MM.1S (cell line): ENCODE measurements at regions not wholly inside any gene's neighbourhood (a gene's known extent, or its start where the extent isn't known, plus 50 kb on each side); places are given as distances from the start of the nearest gene placed in this dataset.

Experiments used
- DNase-seq: peaks from one replicate; pipeline ENCODE4 v3.0.0-alpha.2; 2015
- H2AFZ ChIP-seq: fragments of 300-600 bp; sonication (generic); 2 replicates; pipeline ENCODE4 v1.6.0; 2016; ENCODE audit warnings: antibody characterized with exemption, low read length
- H3F3A ChIP-seq: fragments of 300-600 bp; sonication (generic); 2 replicates; pipeline ENCODE4 v1.6.1; 2016; ENCODE audit warnings: mild to moderate bottlenecking, antibody characterized with exemption, low read length, moderate library complexity, mixed read lengths; ENCODE audit not compliant: insufficient read depth
- H3K27ac ChIP-seq: fragments of 300-600 bp; sonication (generic); 2 replicates; pipeline ENCODE4 v1.5.1; 2016; ENCODE audit warnings: mild to moderate bottlenecking, low read length
- H3K27me3 ChIP-seq: fragments of 300-600 bp; sonication (generic); replicated peaks from 2 replicates; pipeline ENCODE4 v1.6.0; 2016; ENCODE audit warnings: low read length; ENCODE audit not compliant: insufficient read depth
- H3K36me3 ChIP-seq: fragments of 300-600 bp; sonication (generic); replicated peaks from 2 replicates; pipeline ENCODE4 v1.6.1; 2016; ENCODE audit warnings: mild to moderate bottlenecking, low read length, mixed read lengths; ENCODE audit not compliant: insufficient read depth
- H3K4me1 ChIP-seq: fragments of 300-600 bp; sonication (generic); 2 replicates; pipeline ENCODE4 v1.6.1; 2016; ENCODE audit warnings: low read length, mixed read lengths
- H3K4me2 ChIP-seq: fragments of 300-600 bp; sonication (generic); 2 replicates; pipeline ENCODE4 v1.6.0; 2016; ENCODE audit warnings: low read depth, low read length
- H3K4me3 ChIP-seq: fragments of 300-600 bp; sonication (generic); 2 replicates; pipeline ENCODE4 v1.5.1; 2016; ENCODE audit warnings: low read length, mixed read lengths
- H3K79me2 ChIP-seq: fragments of 300-600 bp; sonication (generic); 2 replicates; pipeline ENCODE4 v1.6.1; 2016; ENCODE audit warnings: mixed run types, low read length, mixed read lengths
- H3K9ac ChIP-seq: fragments of 300-600 bp; sonication (generic); 2 replicates; pipeline ENCODE4 v1.6.1; 2016; ENCODE audit warnings: low read length, mixed read lengths
- H3K9me2 ChIP-seq: fragments of 300-600 bp; sonication (generic); replicated peaks from 2 replicates; pipeline ENCODE4 v1.6.1; 2016; ENCODE audit warnings: mild to moderate bottlenecking, low read length, mixed read lengths; ENCODE audit not compliant: insufficient read depth
- H3K9me3 ChIP-seq: fragments of 300-600 bp; sonication (generic); replicated peaks from 2 replicates; pipeline ENCODE4 v1.6.1; 2016; ENCODE audit warnings: mild to moderate bottlenecking, low read length, mixed read lengths; ENCODE audit not compliant: insufficient read depth
- H4K20me1 ChIP-seq: fragments of 300-600 bp; sonication (generic); 2 replicates; pipeline ENCODE4 v1.6.1; 2016; ENCODE audit warnings: mild to moderate bottlenecking, low read length, moderate library complexity, mixed read lengths; ENCODE audit not compliant: insufficient read depth
- EZH2 ChIP-seq: fragments of 300-600 bp; sonication (generic); optimal IDR thresholded peaks from 2 replicates; pipeline ENCODE3; 2017; ENCODE audit warnings: low read depth, mild to moderate bottlenecking, antibody characterized with exemption, low read length, mixed read lengths
- EZH2phosphoT487 ChIP-seq: fragments of 300-600 bp; sonication (generic); IDR thresholded peaks from 2 replicates; pipeline ENCODE4 v1.6.1; 2018; ENCODE audit warnings: antibody characterized with exemption, low read length
- TF ChIP-seq, protein P1 (sequence below): fragments of 300-600 bp; sonication (generic); IDR thresholded peaks from 2 replicates; pipeline ENCODE4 v1.5.1; 2016; ENCODE audit warnings: antibody characterized with exemption, low read length, mixed read lengths

DNA sequence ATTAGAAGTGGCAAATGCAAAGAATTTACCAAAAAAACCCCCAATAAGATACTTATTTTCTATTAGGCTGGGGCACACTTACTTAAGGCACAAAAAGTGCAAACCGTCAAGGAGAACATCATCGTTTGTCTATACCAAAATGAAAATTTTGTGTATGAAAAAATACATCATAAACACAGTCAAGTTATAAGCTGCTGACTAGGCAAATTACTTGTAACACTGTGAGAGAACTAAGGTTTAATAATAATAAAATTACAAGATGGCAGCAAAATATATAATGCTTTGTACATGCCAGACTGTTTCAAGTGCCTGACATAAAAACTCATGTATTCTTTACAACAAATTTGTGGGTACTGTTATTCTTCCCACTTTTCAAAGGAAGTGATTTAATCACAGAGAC is 297.2 kb upstream of the CRBN start:
- Histone ChIP-seq H4K20me1 (no peaks in the 10 kb centered on the region), H3K9me3 (no peaks in the 10 kb centered on the region), H3K27me3 (no peaks in the 10 kb centered on the region), H3K36me3 (no peaks in the 10 kb centered on the region), H3K4me2 (no peak overlapping the region), H3K9ac (no peak overlapping the region), H2AFZ (no peak overlapping the region), H3K4me1 (no peaks in the 10 kb centered on the region), H3K79me2 (no peaks in the 10 kb centered on the region), H3F3A (no peaks in the 10 kb centered on the region), H3K4me3 (no peak overlapping the region), H3K9me2 (no peaks in the 10 kb centered on the region), H3K27ac (no peak overlapping the region)
- TF ChIP-seq EZH2: no peak
- no peak for TF ChIP-seq EZH2phosphoT487
- TF ChIP-seq, protein P1, sequence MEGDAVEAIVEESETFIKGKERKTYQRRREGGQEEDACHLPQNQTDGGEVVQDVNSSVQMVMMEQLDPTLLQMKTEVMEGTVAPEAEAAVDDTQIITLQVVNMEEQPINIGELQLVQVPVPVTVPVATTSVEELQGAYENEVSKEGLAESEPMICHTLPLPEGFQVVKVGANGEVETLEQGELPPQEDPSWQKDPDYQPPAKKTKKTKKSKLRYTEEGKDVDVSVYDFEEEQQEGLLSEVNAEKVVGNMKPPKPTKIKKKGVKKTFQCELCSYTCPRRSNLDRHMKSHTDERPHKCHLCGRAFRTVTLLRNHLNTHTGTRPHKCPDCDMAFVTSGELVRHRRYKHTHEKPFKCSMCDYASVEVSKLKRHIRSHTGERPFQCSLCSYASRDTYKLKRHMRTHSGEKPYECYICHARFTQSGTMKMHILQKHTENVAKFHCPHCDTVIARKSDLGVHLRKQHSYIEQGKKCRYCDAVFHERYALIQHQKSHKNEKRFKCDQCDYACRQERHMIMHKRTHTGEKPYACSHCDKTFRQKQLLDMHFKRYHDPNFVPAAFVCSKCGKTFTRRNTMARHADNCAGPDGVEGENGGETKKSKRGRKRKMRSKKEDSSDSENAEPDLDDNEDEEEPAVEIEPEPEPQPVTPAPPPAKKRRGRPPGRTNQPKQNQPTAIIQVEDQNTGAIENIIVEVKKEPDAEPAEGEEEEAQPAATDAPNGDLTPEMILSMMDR: no peak
- DNase-seq: no peak

DNA sequence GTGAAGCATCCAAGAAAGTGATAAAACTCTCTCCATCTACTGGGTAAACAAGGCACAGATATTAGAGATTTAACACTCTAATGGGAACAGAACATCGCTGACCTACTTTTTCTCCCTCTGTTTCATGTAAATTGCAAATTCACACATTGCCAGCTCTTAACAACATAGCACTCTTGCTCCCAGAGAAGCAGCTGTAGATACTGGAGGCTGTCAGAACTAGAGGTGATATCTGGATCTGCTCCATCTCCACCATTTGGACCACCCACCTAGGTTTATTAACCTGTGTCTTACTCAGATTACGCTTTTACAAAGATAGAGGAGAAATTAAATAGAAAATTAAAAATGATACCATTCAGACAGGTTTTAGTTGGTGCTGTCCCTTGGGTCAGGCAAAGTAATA is 289.1 kb upstream of the CRBN start:
- Histone ChIP-seq H3K9me3 (no peaks in the 10 kb centered on the region), H3K9ac (no peak overlapping the region), H4K20me1 (no peaks in the 10 kb centered on the region)

DNA sequence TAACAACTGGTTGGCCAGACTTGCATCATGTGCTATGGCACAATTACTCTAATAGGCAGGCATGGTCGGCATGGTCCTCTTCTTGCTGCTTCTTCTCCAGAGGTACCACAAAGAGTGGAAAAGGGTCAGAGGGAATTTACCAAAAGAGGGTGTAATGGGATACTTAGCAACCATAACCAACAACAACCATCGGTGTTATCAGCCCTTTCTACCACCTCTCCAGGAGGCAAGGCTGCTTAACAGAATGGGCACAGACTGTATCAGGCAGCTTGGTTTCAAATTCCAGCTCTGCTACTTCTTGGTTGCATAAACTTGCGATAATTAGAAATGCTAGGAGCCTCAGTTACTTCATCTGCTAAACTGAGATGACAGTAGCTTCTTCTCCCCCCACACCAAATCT is 284.6 kb upstream of the CRBN start:
- H2AFZ ChIP-seq: no peak overlapping the region
- no peak for TF ChIP-seq EZH2
- no peak for TF ChIP-seq EZH2phosphoT487
- TF ChIP-seq, protein P1: no peak

More for the DNA sequence above, 289.1 kb upstream of the CRBN start:
- Histone ChIP-seq H3K4me2 (no peak overlapping the region), H3K79me2 (no peaks in the 10 kb centered on the region), H3K27ac (no peak overlapping the region), H3K4me1 (no peaks in the 10 kb centered on the region), H2AFZ (no peak overlapping the region), H3K9me2 (no peaks in the 10 kb centered on the region), H3K36me3 (no peaks in the 10 kb centered on the region), H3K4me3 (no peak overlapping the region), H3F3A (no peaks in the 10 kb centered on the region), H3K27me3 (no peaks in the 10 kb centered on the region)
- DNase-seq: no peak
- TF ChIP-seq EZH2 (no peak), EZH2phosphoT487 (no peak)
- TF ChIP-seq, protein P1: no peak

More for the DNA sequence above, 284.6 kb upstream of the CRBN start:
- Histone ChIP-seq H3F3A (no peaks in the 10 kb centered on the region), H3K79me2 (no peaks in the 10 kb centered on the region), H3K9me2 (no peaks in the 10 kb centered on the region), H3K9me3 (no peaks in the 10 kb centered on the region), H4K20me1 (no peaks in the 10 kb centered on the region), H3K27me3 (no peaks in the 10 kb centered on the region), H3K27ac (no peak overlapping the region), H3K4me3 (no peak overlapping the region), H3K4me2 (no peak overlapping the region), H3K9ac (no peak overlapping the region), H3K4me1 (no peaks in the 10 kb centered on the region), H3K36me3 (no peaks in the 10 kb centered on the region)
- DNase-seq: no peak
